HL-60 (cell line): ENCODE measurements at regions not wholly inside any gene's neighbourhood (a gene's known extent, or its start where the extent isn't known, plus 50 kb on each side); places are given as distances from the start of the nearest gene placed in this dataset.

Experiments
- DNase-seq, 2 experiments: peaks; one replicate each; pipeline ENCODE4 v3.0.0-alpha.2; 2010 to 2020; ENCODE audit warnings: low read depth in 1 of 2, low spot score in 1 of 2
- H3K27ac ChIP-seq: fragments of 250-450 bp; sonication (Bioruptor Pico); replicated peaks from 2 replicates; pipeline ENCODE4 v1.5.1; 2020; ENCODE audit warnings: mild to moderate bottlenecking, moderate library complexity
- H3K27me3 ChIP-seq: fragments of 250-450 bp; sonication (Bioruptor Pico); 2 replicates; pipeline ENCODE4 v1.5.1; 2021; ENCODE audit warnings: mild to moderate bottlenecking, moderate library complexity; ENCODE audit not compliant: insufficient read depth, poor library complexity, severe bottlenecking
- H3K4me3 ChIP-seq: replicated peaks from 2 replicates; pipeline ENCODE4 v1.5.1; 2011; ENCODE audit warnings: mild to moderate bottlenecking, control low read depth, low read length; ENCODE audit not compliant: insufficient read depth
- CTCF ChIP-seq: IDR thresholded peaks from one replicate; pipeline ENCODE4 v1.5.1; 2011; ENCODE audit warnings: low read length, control low read depth, inconsistent platforms; ENCODE audit not compliant: insufficient read depth
- GABPA ChIP-seq: IDR thresholded peaks from 2 replicates; pipeline ENCODE4 v1.6.1; 2012; ENCODE audit warnings: low read depth
- POLR2AphosphoS5 ChIP-seq: IDR thresholded peaks from 2 replicates; pipeline ENCODE4 v1.6.1; 2012; ENCODE audit warnings: low read depth
- SPI1 ChIP-seq: IDR thresholded peaks from 2 replicates; pipeline ENCODE4 v1.6.1; 2012; ENCODE audit warnings: low read depth, mild to moderate bottlenecking, borderline replicate concordance
- TF ChIP-seq, protein P1 (sequence below): IDR thresholded peaks from 2 replicates; pipeline ENCODE4 v1.6.1; 2012; ENCODE audit warnings: low read depth; ENCODE audit not compliant: insufficient replicate concordance

DNA sequence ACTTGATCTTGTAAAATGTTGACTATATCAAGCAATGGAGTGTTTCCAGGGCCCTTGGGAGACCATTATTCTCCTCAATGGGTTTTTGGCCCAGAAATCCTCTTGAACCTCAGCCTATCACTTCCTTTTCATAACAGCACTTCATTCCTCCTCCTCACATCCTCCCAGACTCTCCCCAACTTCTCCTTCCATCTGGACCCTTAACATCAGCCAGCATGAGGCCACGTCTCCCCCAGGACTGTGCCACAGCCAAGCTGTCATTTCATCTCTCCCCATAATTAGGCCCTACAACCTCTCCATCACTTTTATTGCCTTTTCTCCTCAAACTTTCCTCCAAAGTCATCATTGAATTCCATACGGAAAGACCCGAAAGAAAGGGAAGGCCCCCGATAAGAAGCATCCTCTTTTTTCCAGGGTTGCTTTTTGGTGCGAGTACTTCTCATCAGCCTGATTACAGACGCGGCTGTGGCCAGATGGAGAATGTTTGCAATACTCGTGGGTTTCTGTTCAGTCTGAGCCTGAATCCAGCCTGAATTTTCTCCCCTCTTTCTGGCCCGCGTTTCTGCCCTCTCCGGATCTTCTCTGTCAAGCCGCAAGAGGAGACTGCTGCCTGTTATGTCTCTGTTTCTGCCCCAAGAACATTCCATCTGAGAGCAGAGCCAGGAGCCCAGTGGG lies 52.7 kb upstream of the SLC25A33 start:
- DNase-seq, result no peak
- TF ChIP-seq GABPA (no peak), SPI1 (no peak), CTCF (no peak), POLR2AphosphoS5 (no peak)
- TF ChIP-seq, protein P1, sequence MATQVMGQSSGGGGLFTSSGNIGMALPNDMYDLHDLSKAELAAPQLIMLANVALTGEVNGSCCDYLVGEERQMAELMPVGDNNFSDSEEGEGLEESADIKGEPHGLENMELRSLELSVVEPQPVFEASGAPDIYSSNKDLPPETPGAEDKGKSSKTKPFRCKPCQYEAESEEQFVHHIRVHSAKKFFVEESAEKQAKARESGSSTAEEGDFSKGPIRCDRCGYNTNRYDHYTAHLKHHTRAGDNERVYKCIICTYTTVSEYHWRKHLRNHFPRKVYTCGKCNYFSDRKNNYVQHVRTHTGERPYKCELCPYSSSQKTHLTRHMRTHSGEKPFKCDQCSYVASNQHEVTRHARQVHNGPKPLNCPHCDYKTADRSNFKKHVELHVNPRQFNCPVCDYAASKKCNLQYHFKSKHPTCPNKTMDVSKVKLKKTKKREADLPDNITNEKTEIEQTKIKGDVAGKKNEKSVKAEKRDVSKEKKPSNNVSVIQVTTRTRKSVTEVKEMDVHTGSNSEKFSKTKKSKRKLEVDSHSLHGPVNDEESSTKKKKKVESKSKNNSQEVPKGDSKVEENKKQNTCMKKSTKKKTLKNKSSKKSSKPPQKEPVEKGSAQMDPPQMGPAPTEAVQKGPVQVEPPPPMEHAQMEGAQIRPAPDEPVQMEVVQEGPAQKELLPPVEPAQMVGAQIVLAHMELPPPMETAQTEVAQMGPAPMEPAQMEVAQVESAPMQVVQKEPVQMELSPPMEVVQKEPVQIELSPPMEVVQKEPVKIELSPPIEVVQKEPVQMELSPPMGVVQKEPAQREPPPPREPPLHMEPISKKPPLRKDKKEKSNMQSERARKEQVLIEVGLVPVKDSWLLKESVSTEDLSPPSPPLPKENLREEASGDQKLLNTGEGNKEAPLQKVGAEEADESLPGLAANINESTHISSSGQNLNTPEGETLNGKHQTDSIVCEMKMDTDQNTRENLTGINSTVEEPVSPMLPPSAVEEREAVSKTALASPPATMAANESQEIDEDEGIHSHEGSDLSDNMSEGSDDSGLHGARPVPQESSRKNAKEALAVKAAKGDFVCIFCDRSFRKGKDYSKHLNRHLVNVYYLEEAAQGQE, result no peak
- Histone ChIP-seq H3K4me3 (no peak overlapping the region), H3K27ac (no peak overlapping the region), H3K27me3 (peaks cover 5% of the 10 kb centered on the region)
